ENCODE measurements at regions not wholly inside any gene's neighbourhood (a gene's known extent, or its start where the extent isn't known, plus 50 kb on each side); places are given as distances from the start of the nearest gene placed in this dataset.

DNA sequence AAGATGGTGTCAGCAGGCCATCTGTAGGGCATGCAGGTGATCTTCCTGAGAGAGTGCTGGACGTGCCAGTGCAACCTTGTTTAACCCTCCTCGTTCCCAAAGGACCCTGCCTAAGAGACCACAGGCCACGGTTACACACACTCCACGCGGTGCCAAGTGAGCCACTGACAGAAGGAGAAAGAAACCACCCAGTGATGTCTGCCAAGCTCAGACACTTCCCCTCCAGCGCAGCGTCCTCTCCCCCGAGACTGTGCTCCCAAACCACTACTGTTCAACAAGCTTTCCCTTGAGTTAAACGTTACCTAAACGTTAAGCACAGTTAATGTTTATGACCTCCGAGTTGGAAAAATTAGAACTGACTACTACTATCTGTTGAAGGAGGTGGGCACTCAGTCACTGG is 119.1 kb upstream of the NCK2 start:
- no peaks in the 10 kb centered on the region for H3K36me3 ChIP-seq (ENCODE audit: control insufficient read depth in 2 of 4, insufficient read depth in 4 of 4, low read length in 3 of 4)
- H3K4me1 ChIP-seq (replicated peaks in 1 of 4; ENCODE audit: control insufficient read depth in 3 of 4, insufficient read depth in 4 of 4, low read length in 3 of 4) = peaks cover 0 to 7% (median 5%) of the 10 kb centered on the region in 4 experiments; a peak in 4 of 7 replicates
- no peak overlapping the region for H3K56ac ChIP-seq (replicated peaks; ENCODE audit: insufficient read length, low read depth, low read length)
- 0 out of 2 replicates have a peak overlapping the region, but pooled peaks have one; percentile 11 for H2AFZ ChIP-seq (ENCODE audit: low read length)
- no peak overlapping the region for H3K4me3 ChIP-seq (ENCODE audit: extremely low read depth in 1 of 4, insufficient read depth in 2 of 4, low read depth in 3 of 4, low read length in 4 of 4)
- H3K14ac ChIP-seq (ENCODE audit: insufficient read length) = no peak overlapping the region
- H4K5ac ChIP-seq (ENCODE audit: insufficient read length, low read depth, low read length) = no peak overlapping the region
- no peak overlapping the region for H3K9ac ChIP-seq (replicated peaks in 1 of 4; ENCODE audit: extremely low read depth in 1 of 4, low read depth in 3 of 4, low read length in 3 of 4)
- ChIA-PET CTCF (ENCODE audit: partially characterized antibody) (no interaction called here), POLR2A (ENCODE audit: partially characterized antibody) (no interaction called here)
- no peak overlapping the region for H3K4ac ChIP-seq (replicated peaks; ENCODE audit: insufficient read length, low read depth, low read length)
- no peak overlapping the region for H2BK12ac ChIP-seq (ENCODE audit: low read depth, low read length)
- H3K4me2 ChIP-seq (ENCODE audit: insufficient read depth in 1 of 2, low read depth in 2 of 2, low read length in 2 of 2) = no peak overlapping the region
- H3K27ac ChIP-seq (ENCODE audit: low read depth, low read length) = no peak overlapping the region
- no peaks in the 10 kb centered on the region for H3K79me1 ChIP-seq (ENCODE audit: low read depth, low read length)
- H3K23me2 ChIP-seq (ENCODE audit: low read depth, low read length) = no peaks in the 10 kb centered on the region; the same call in 1 of the 2 replicates
- no peak overlapping the region; the same call in 1 of the 2 replicates for H4K8ac ChIP-seq (ENCODE audit: extremely low read depth, insufficient read depth, low read length)
- H3K23ac ChIP-seq (ENCODE audit: insufficient read length) = no peak overlapping the region
- WGBS, 2 experiments (ENCODE audit: extremely low coverage in 1 of 2, insufficient coverage in 1 of 2, insufficient read length in 1 of 2, insufficient replicate concordance in 2 of 2, low coverage in 1 of 2, low lambda C conversion rate in 2 of 2, missing lambda C conversion rate in 1 of 2) = 93% methylated on average over 11 of the region's 11 CpGs; no CpG with 5 or more reads in 1 of the 2 experiments
- no peak overlapping the region for H2BK120ac ChIP-seq (replicated peaks; ENCODE audit: low read depth, low read length)
- H3K18ac ChIP-seq (ENCODE audit: extremely low read depth, low read length) = no peak overlapping the region; the same call in 1 of the 2 replicates
- H2BK5ac ChIP-seq (ENCODE audit: low read depth, low read length) = no peak overlapping the region
- TF ChIP-seq BCL11A (IDR thresholded peaks at IDR 0.05; ENCODE audit: low read depth in 2 of 2, low read length in 2 of 2) = no peak
- TF ChIP-seq GTF2F1 (IDR thresholded peaks at IDR 0.05; ENCODE audit: borderline replicate concordance, low read depth, low read length) = no peak
- no peak for TF ChIP-seq PHF8 (conservative IDR thresholded peaks at IDR 0.05; ENCODE audit: low read depth, low read length)
- TF ChIP-seq, protein P1, sequence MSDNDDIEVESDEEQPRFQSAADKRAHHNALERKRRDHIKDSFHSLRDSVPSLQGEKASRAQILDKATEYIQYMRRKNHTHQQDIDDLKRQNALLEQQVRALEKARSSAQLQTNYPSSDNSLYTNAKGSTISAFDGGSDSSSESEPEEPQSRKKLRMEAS (IDR thresholded peaks at IDR 0.05) = no peak
- no peak for TF ChIP-seq BACH1 (IDR thresholded peaks at IDR 0.05; ENCODE audit: low read length)
- TF ChIP-seq RBBP5 (IDR thresholded peaks at IDR 0.05; ENCODE audit: borderline replicate concordance, low read depth, low read length) = no peak
- no peak for TF ChIP-seq SIN3A (conservative IDR thresholded peaks at IDR 0.05 in 1 of 2, IDR thresholded peaks at IDR 0.05 in 1 of 2; ENCODE audit: low read depth in 1 of 2, low read length in 2 of 2)
- no peak for TF ChIP-seq USF2 (IDR thresholded peaks at IDR 0.05; ENCODE audit: low read length)
- no peak for TF ChIP-seq CHD2 (IDR thresholded peaks at IDR 0.05; ENCODE audit: low read length)
- no peak overlapping the region for H2BK15ac ChIP-seq (ENCODE audit: low read length)
- no peak overlapping the region for H2AK5ac ChIP-seq (ENCODE audit: low read depth, low read length)
- H4K91ac ChIP-seq (replicated peaks; ENCODE audit: insufficient read length, low read length) = no peak overlapping the region
- FAIRE-seq (no peak), DNase-seq (ENCODE audit: low read depth in 1 of 2, low spot score in 2 of 2) (no peak)
- H3K9me3 ChIP-seq (ENCODE audit: insufficient read depth in 2 of 2, low read depth in 1 of 2, low read length in 1 of 2) = 0 out of 4 replicates have a peak, but pooled peaks cover 0 to 2% of the 10 kb centered on the region in 2 experiments
- H3K79me2 ChIP-seq (ENCODE audit: control insufficient read depth in 1 of 2, insufficient read depth in 2 of 2, low read length in 2 of 2) = no peaks in the 10 kb centered on the region
- no peaks in the 10 kb centered on the region for H4K20me1 ChIP-seq (replicated peaks in 1 of 2; ENCODE audit: control insufficient read depth in 1 of 2, insufficient read depth in 2 of 2, low read length in 2 of 2)
- H3K27me3 ChIP-seq (replicated peaks in 1 of 4; ENCODE audit: control insufficient read depth in 3 of 4, extremely low read depth in 1 of 4, insufficient read depth in 3 of 4, low read length in 3 of 4) = no peaks in the 10 kb centered on the region; a peak in 1 of 7 replicates
- H2BK20ac ChIP-seq (ENCODE audit: low read length) = no peak overlapping the region; the same call in 1 of the 2 replicates
